Fibroblast of lung (primary cell): ENCODE measurements at regions not wholly inside any gene's neighbourhood (a gene's known extent, or its start where the extent isn't known, plus 50 kb on each side); places are given as distances from the start of the nearest gene placed in this dataset.
"Not testable (repeated sequence)": the region's sequence is repeated elsewhere in the genome, so short reads cannot be mapped to it uniquely, and the experiment has no call there.

ENCODE experiments used
- DNase-seq, 2 donors: peaks; one replicate each; pipeline versions ENCODE4 v3.0.0 to v3.0.0-alpha.2; 2010; ENCODE audit warnings: low read depth in 2 of 2
- H2AFZ ChIP-seq: 2 replicates; pipeline ENCODE4 v1.5.1; 2012; ENCODE audit warnings: low read length, control low read depth, inconsistent platforms
- H3K27ac ChIP-seq: 2 replicates; pipeline ENCODE4 v1.5.1; 2011; ENCODE audit warnings: low read length, control low read depth; ENCODE audit not compliant: insufficient read depth
- H3K27me3 ChIP-seq: 2 replicates; pipeline ENCODE4 v1.5.1; 2011; ENCODE audit warnings: mild to moderate bottlenecking, low read length; ENCODE audit not compliant: control insufficient read depth, insufficient read depth
- H3K36me3 ChIP-seq: 2 replicates; pipeline ENCODE4 v1.5.1; 2011; ENCODE audit warnings: low read length; ENCODE audit not compliant: control insufficient read depth, insufficient read depth
- H3K4me1 ChIP-seq: 2 replicates; pipeline ENCODE4 v1.5.1; 2011; ENCODE audit warnings: low read length; ENCODE audit not compliant: control insufficient read depth, insufficient read depth; ENCODE audit errors: extremely low read depth
- H3K4me2 ChIP-seq: 2 replicates; pipeline ENCODE4 v1.5.1; 2011; ENCODE audit warnings: low read length, control low read depth; ENCODE audit not compliant: insufficient read depth; ENCODE audit errors: extremely low read depth
- H3K4me3 ChIP-seq, 4 experiments: fragments of 200-600 bp in 1 of 4; sonication (generic) in 1 of 4; replicated peaks in 1 of 4; 2 replicates each; pipeline ENCODE4 v1.5.1; 2011 to 2016; ENCODE audit warnings: low read length in 4 of 4, low read depth in 3 of 4, mild to moderate bottlenecking in 3 of 4, control low read depth in 2 of 4, inconsistent platforms in 1 of 4, mixed read lengths in 1 of 4; ENCODE audit not compliant: insufficient read depth in 1 of 4; ENCODE audit errors: control extremely low read depth in 1 of 4
- H3K79me2 ChIP-seq: 2 replicates; pipeline ENCODE4 v1.5.1; 2012; ENCODE audit warnings: mild to moderate bottlenecking, low read length, inconsistent platforms; ENCODE audit not compliant: control insufficient read depth, insufficient read depth
- H3K9ac ChIP-seq: 2 replicates; pipeline ENCODE4 v1.5.1; 2011; ENCODE audit warnings: mild to moderate bottlenecking, low read length, control low read depth; ENCODE audit not compliant: insufficient read depth
- H3K9me3 ChIP-seq: 2 replicates; pipeline ENCODE4 v1.5.1; 2012; ENCODE audit warnings: low read depth, low read length; ENCODE audit not compliant: control insufficient read depth, insufficient read depth
- H4K20me1 ChIP-seq: 2 replicates; pipeline ENCODE4 v1.5.1; 2011; ENCODE audit warnings: low read length; ENCODE audit not compliant: control insufficient read depth, insufficient read depth; ENCODE audit errors: extremely low read depth
- CTCF ChIP-seq, 2 donors: IDR thresholded peaks in 1 of 2; conservative IDR thresholded peaks in 1 of 2; 1 replicate in 1 of 2; 2 replicates in 1 of 2; pipeline ENCODE4 v1.5.1; 2011 to 2012; ENCODE audit warnings: low read length in 2 of 2, control low read depth in 1 of 2, inconsistent platforms in 1 of 2, low read depth in 1 of 2, mild to moderate bottlenecking in 1 of 2
- EZH2 ChIP-seq: IDR thresholded peaks from 2 replicates; pipeline ENCODE4 v1.5.1; 2012; ENCODE audit warnings: low read length, control low read depth, mild to moderate bottlenecking; ENCODE audit errors: missing control alignments

- no peak overlapping the region for H3K9ac ChIP-seq
- no peak for TF ChIP-seq EZH2
- no peak for TF ChIP-seq CTCF (conservative IDR thresholded peaks at IDR 0.05 in 1 of 2, IDR thresholded peaks at IDR 0.05 in 1 of 2; ENCODE audit: low read depth in 1 of 2, low read length in 2 of 2)
- no peak for DNase-seq
- H3K4me2 ChIP-seq, result no peak overlapping the region
- H3K9me3 ChIP-seq, result no peaks in the 10 kb centered on the region
- H2AFZ ChIP-seq, result no peak overlapping the region
- no peaks in the 10 kb centered on the region for H3K27me3 ChIP-seq
- H3K27ac ChIP-seq, result no peak overlapping the region
- H3K4me1 ChIP-seq, result no peaks in the 10 kb centered on the region
- no peak overlapping the region for H3K4me3 ChIP-seq
- no peaks in the 10 kb centered on the region for H3K79me2 ChIP-seq
- H3K36me3 ChIP-seq, result no peaks in the 10 kb centered on the region
- no peaks in the 10 kb centered on the region for H4K20me1 ChIP-seq
Measured at GRCh38 chr11:80280737-80281136, 839.9 kb upstream of the TENM4 start.

GRCh38 chr11:80261776-80262175 lies 820.9 kb upstream of the TENM4 start:
- Histone ChIP-seq H4K20me1 (no peaks in the 10 kb centered on the region), H3K9ac (no peak overlapping the region), H3K36me3 (no peaks in the 10 kb centered on the region), H3K4me1 (no peaks in the 10 kb centered on the region), H3K9me3 (no peaks in the 10 kb centered on the region), H3K4me3 (no peak overlapping the region), H3K27ac (no peak overlapping the region), H3K79me2 (no peaks in the 10 kb centered on the region), H3K4me2 (no peak overlapping the region), H3K27me3 (no peaks in the 10 kb centered on the region), H2AFZ (no peak overlapping the region)
- no peak for DNase-seq
- no peak for TF ChIP-seq CTCF (conservative IDR thresholded peaks at IDR 0.05 in 1 of 2, IDR thresholded peaks at IDR 0.05 in 1 of 2; ENCODE audit: low read depth in 1 of 2, low read length in 2 of 2)
- TF ChIP-seq EZH2, result no peak

GRCh38 chr11:80257319-80258015 lies 816.6 kb upstream of the TENM4 start:
- H3K9ac ChIP-seq, H3K27ac ChIP-seq, H3K4me1 ChIP-seq, H3K9me3 ChIP-seq, H4K20me1 ChIP-seq, H3K4me2 ChIP-seq, H3K27me3 ChIP-seq, H2AFZ ChIP-seq, DNase-seq, H3K4me3 ChIP-seq, H3K36me3 ChIP-seq, H3K79me2 ChIP-seq: not testable (repeated sequence)
